Colonic mucosa (tissue), 4 donors: ENCODE measurements at regions not wholly inside any gene's neighbourhood (a gene's known extent, or its start where the extent isn't known, plus 50 kb on each side); places are given as distances from the start of the nearest gene placed in this dataset.
A peak's percentile ranks its signal among the peaks of the same experiment; 100 is the strongest.

Experiments used
- DNase-seq: peaks from one replicate; pipeline ENCODE4 v3.0.0-alpha.2; 2020
- H3K27ac ChIP-seq: fragments of 200-600 bp; one replicate; pipeline ENCODE4 v1.8.0; 2021
- H3K27me3 ChIP-seq: fragments of 200-600 bp; one replicate; pipeline ENCODE4 v1.8.0; 2021
- H3K36me3 ChIP-seq: fragments of 200-600 bp; one replicate; pipeline ENCODE4 v1.8.0; 2021
- H3K4me1 ChIP-seq: fragments of 200-600 bp; one replicate; pipeline ENCODE4 v1.8.0; 2021; ENCODE audit warnings: mild to moderate bottlenecking
- H3K4me3 ChIP-seq: fragments of 200-600 bp; one replicate; pipeline ENCODE4 v1.8.0; 2021
- H3K9ac ChIP-seq, 2 donors: one replicate each; pipeline ENCODE4 v1.7.0; 2013; ENCODE audit warnings: control low read depth in 2 of 2, low read depth in 2 of 2, low read length in 2 of 2
- H3K9me3 ChIP-seq: fragments of 200-600 bp; one replicate; pipeline ENCODE4 v1.8.0; 2021
- CTCF ChIP-seq: fragments of 200-600 bp; IDR thresholded peaks from one replicate; pipeline ENCODE4 v1.8.0; 2022; ENCODE audit warnings: antibody characterized with exemption, mild to moderate bottlenecking
- intact Hi-C: fragments of 100-400 bp; cut with DNase I; formaldehyde crosslinking; loops from one replicate; pipeline ENCODE4 v1.14.1; 2022
- donor health status: healthy.
- donor health status: DM: no; HTN: no; CAD: no.
- donor health status: DM: no; HTN: no; CAD: no.

DNA sequence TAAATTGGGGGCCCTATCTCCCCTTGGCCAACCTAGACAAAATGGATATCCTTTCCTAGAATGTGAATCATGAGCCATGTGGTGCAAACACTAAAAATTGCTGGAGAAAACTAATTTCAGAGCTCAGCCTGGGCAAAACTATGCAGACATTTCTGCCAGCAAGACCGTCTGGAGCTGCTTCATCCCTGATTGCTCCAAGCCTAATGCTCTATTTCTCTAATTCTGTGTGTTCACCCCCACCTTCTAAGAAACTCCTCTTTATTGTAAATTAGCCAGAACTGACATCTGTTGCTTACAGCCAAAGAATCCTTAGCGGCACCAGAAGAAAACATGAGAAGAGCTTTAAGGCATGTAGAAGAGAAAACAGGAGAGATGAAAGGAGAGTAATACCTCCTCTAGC, 337.7 kb upstream of the CHAC2 start:
- Histone ChIP-seq H3K36me3 (no peaks in the 10 kb centered on the region), H3K9me3 (no peaks in the 10 kb centered on the region), H3K27ac (no peak overlapping the region), H3K9ac (no peak overlapping the region), H3K4me1 (no peaks in the 10 kb centered on the region), H3K4me3 (no peak overlapping the region), H3K27me3 (no peaks in the 10 kb centered on the region)
- no peak for TF ChIP-seq CTCF
- DNase-seq: no peak
- intact Hi-C loops: no loop called here

GRCh38 chr2:53424902-53425301, 342.7 kb upstream of the CHAC2 start:
- no peaks in the 10 kb centered on the region for H3K36me3 ChIP-seq
- intact Hi-C loops: no loop called here
- H3K9ac ChIP-seq: no peak overlapping the region
- no peaks in the 10 kb centered on the region for H3K9me3 ChIP-seq
- no peak overlapping the region for H3K27ac ChIP-seq
- no peak overlapping the region for H3K4me3 ChIP-seq
- H3K4me1 ChIP-seq: no peaks in the 10 kb centered on the region
- no peak for DNase-seq
- no peaks in the 10 kb centered on the region for H3K27me3 ChIP-seq
- TF ChIP-seq CTCF: no peak

- no peaks in the 10 kb centered on the region for H3K9me3 ChIP-seq
- no peak for TF ChIP-seq CTCF
- H3K4me1 ChIP-seq: no peaks in the 10 kb centered on the region
- no peak overlapping the region for H3K9ac ChIP-seq
- H3K36me3 ChIP-seq: no peaks in the 10 kb centered on the region
- no peak overlapping the region for H3K4me3 ChIP-seq
- intact Hi-C loops: no loop called here
- H3K27ac ChIP-seq: no peak overlapping the region
- DNase-seq: no peak
- no peaks in the 10 kb centered on the region for H3K27me3 ChIP-seq
These were observed 344.1 kb upstream of the CHAC2 start for GRCh38 chr2:53423465-53423864.

- peak; percentile 22 for DNase-seq
- Histone ChIP-seq H3K27ac (no peak overlapping the region), H3K9ac (no peak overlapping the region), H3K9me3 (no peaks in the 10 kb centered on the region), H3K36me3 (no peaks in the 10 kb centered on the region), H3K4me1 (no peaks in the 10 kb centered on the region), H3K27me3 (no peaks in the 10 kb centered on the region), H3K4me3 (no peak overlapping the region)
- no peak for TF ChIP-seq CTCF
- intact Hi-C loops: no loop called here
These were observed 344.6 kb upstream of the CHAC2 start for GRCh38 chr2:53422979-53423378.

GRCh38 chr2:53417385-53417784, 350.2 kb upstream of the CHAC2 start:
- H3K9me3 ChIP-seq: no peaks in the 10 kb centered on the region
- H3K4me1 ChIP-seq: no peaks in the 10 kb centered on the region
- DNase-seq: no peak
- H3K27ac ChIP-seq: no peak overlapping the region
- no peak overlapping the region for H3K9ac ChIP-seq
- no peaks in the 10 kb centered on the region for H3K27me3 ChIP-seq
- no peaks in the 10 kb centered on the region for H3K36me3 ChIP-seq
- intact Hi-C loops: no loop called here
- no peak overlapping the region for H3K4me3 ChIP-seq
- TF ChIP-seq CTCF: no peak
